ENCODE measurements at regions not wholly inside any gene's neighbourhood (a gene's known extent, or its start where the extent isn't known, plus 50 kb on each side); places are given as distances from the start of the nearest gene placed in this dataset.

- Histone ChIP-seq H2AFZ (ENCODE audit: low read length, unreplicated experiment) (no peak overlapping the region), H3K36me3 (ENCODE audit: insufficient read depth, low read length) (no peaks in the 10 kb centered on the region), H3K79me2 (ENCODE audit: control insufficient read depth, insufficient read depth, low read length, unreplicated experiment) (no peaks in the 10 kb centered on the region), H3K27ac (ENCODE audit: low read depth, low read length) (no peak overlapping the region), H3K4me1 (ENCODE audit: control insufficient read depth, insufficient read depth, low read length, unreplicated experiment) (no peaks in the 10 kb centered on the region), H3K27me3 (ENCODE audit: insufficient read depth, low read length) (peaks cover 11% of the 10 kb centered on the region), H3K4me3 (ENCODE audit: low read depth, low read length) (no peak overlapping the region)
These were observed 198.0 kb downstream of the CAAP1 start for GRCh38 chr9:26694381-26695297.

GRCh38 chr9:26689041-26689440 lies 203.6 kb downstream of the CAAP1 start:
- Histone ChIP-seq H3K4me3 (ENCODE audit: low read depth, low read length) (no peak overlapping the region), H3K27ac (ENCODE audit: low read depth, low read length) (no peak overlapping the region), H3K36me3 (ENCODE audit: insufficient read depth, low read length) (no peaks in the 10 kb centered on the region), H3K79me2 (ENCODE audit: control insufficient read depth, insufficient read depth, low read length, unreplicated experiment) (no peaks in the 10 kb centered on the region), H3K27me3 (ENCODE audit: insufficient read depth, low read length) (peaks cover 43% of the 10 kb centered on the region), H2AFZ (ENCODE audit: low read length, unreplicated experiment) (no peak overlapping the region), H3K4me1 (ENCODE audit: control insufficient read depth, insufficient read depth, low read length, unreplicated experiment) (no peaks in the 10 kb centered on the region)

DNA sequence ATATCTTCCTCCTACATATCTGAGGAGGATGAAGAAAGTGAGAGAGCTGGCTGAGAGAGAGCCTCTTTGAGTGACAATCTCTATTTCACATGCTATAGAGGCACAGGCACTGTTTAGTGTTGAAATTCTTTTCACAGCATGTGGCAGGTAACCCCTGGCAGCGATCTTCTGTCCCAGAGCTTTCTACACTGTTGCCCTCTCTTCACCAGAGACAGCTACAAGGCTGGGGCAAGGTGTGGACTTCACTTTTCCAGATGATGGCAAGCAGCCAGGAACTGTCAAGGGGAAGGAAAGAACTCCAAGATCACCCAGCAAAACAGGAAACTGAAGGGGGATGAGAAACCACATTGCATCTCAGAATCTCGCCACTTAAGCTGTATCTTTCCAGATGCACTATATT lies 205.2 kb downstream of the CAAP1 start:
- no peak overlapping the region for H3K27ac ChIP-seq (ENCODE audit: low read depth, low read length)
- H3K4me1 ChIP-seq (ENCODE audit: control insufficient read depth, insufficient read depth, low read length, unreplicated experiment): no peaks in the 10 kb centered on the region
- H3K79me2 ChIP-seq (ENCODE audit: control insufficient read depth, insufficient read depth, low read length, unreplicated experiment): no peaks in the 10 kb centered on the region
- peaks cover 55% of the 10 kb centered on the region for H3K27me3 ChIP-seq (ENCODE audit: insufficient read depth, low read length)
- H3K4me3 ChIP-seq (ENCODE audit: low read depth, low read length): no peak overlapping the region
- H3K36me3 ChIP-seq (ENCODE audit: insufficient read depth, low read length): no peaks in the 10 kb centered on the region
- no peak overlapping the region for H2AFZ ChIP-seq (ENCODE audit: low read length, unreplicated experiment)

- Histone ChIP-seq H3K4me3 (ENCODE audit: low read depth, low read length) (no peak overlapping the region), H3K27me3 (ENCODE audit: insufficient read depth, low read length) (peaks cover 58% of the 10 kb centered on the region), H3K36me3 (ENCODE audit: insufficient read depth, low read length) (no peaks in the 10 kb centered on the region), H3K4me1 (ENCODE audit: control insufficient read depth, insufficient read depth, low read length, unreplicated experiment) (no peaks in the 10 kb centered on the region), H3K79me2 (ENCODE audit: control insufficient read depth, insufficient read depth, low read length, unreplicated experiment) (no peaks in the 10 kb centered on the region), H3K27ac (ENCODE audit: low read depth, low read length) (no peak overlapping the region), H2AFZ (ENCODE audit: low read length, unreplicated experiment) (no peak overlapping the region)
These were observed 206.8 kb downstream of the CAAP1 start for GRCh38 chr9:26685818-26686217.

- no peak overlapping the region for H2AFZ ChIP-seq (ENCODE audit: low read length, unreplicated experiment)
- H3K27ac ChIP-seq (ENCODE audit: low read depth, low read length): no peak overlapping the region
- peaks cover 59% of the 10 kb centered on the region for H3K27me3 ChIP-seq (ENCODE audit: insufficient read depth, low read length)
- H3K36me3 ChIP-seq (ENCODE audit: insufficient read depth, low read length): no peaks in the 10 kb centered on the region
- no peaks in the 10 kb centered on the region for H3K79me2 ChIP-seq (ENCODE audit: control insufficient read depth, insufficient read depth, low read length, unreplicated experiment)
- H3K4me1 ChIP-seq (ENCODE audit: control insufficient read depth, insufficient read depth, low read length, unreplicated experiment): no peaks in the 10 kb centered on the region
- H3K4me3 ChIP-seq (ENCODE audit: low read depth, low read length): no peak overlapping the region
These were observed 208.6 kb downstream of the CAAP1 start for GRCh38 chr9:26684029-26684428.

GRCh38 chr9:26682796-26683496 lies 209.7 kb downstream of the CAAP1 start:
- Histone ChIP-seq H3K36me3 (ENCODE audit: insufficient read depth, low read length) (no peaks in the 10 kb centered on the region), H3K79me2 (ENCODE audit: control insufficient read depth, insufficient read depth, low read length, unreplicated experiment) (no peaks in the 10 kb centered on the region), H2AFZ (ENCODE audit: low read length, unreplicated experiment) (no peak overlapping the region), H3K27ac (ENCODE audit: low read depth, low read length) (no peak overlapping the region), H3K4me1 (ENCODE audit: control insufficient read depth, insufficient read depth, low read length, unreplicated experiment) (no peaks in the 10 kb centered on the region), H3K4me3 (ENCODE audit: low read depth, low read length) (no peak overlapping the region), H3K27me3 (ENCODE audit: insufficient read depth, low read length) (peaks cover 57% of the 10 kb centered on the region)

GRCh38 chr9:26682041-26682440 lies 210.6 kb downstream of the CAAP1 start:
- no peaks in the 10 kb centered on the region for H3K79me2 ChIP-seq (ENCODE audit: control insufficient read depth, insufficient read depth, low read length, unreplicated experiment)
- no peak overlapping the region for H3K27ac ChIP-seq (ENCODE audit: low read depth, low read length)
- no peaks in the 10 kb centered on the region for H3K4me1 ChIP-seq (ENCODE audit: control insufficient read depth, insufficient read depth, low read length, unreplicated experiment)
- H3K4me3 ChIP-seq (ENCODE audit: low read depth, low read length): no peak overlapping the region
- H3K36me3 ChIP-seq (ENCODE audit: insufficient read depth, low read length): no peaks in the 10 kb centered on the region
- H3K27me3 ChIP-seq (ENCODE audit: insufficient read depth, low read length): peaks cover 52% of the 10 kb centered on the region
- H2AFZ ChIP-seq (ENCODE audit: low read length, unreplicated experiment): no peak overlapping the region

- Histone ChIP-seq H3K36me3 (ENCODE audit: insufficient read depth, low read length) (no peaks in the 10 kb centered on the region), H3K27me3 (ENCODE audit: insufficient read depth, low read length) (peaks cover 27% of the 10 kb centered on the region), H3K4me1 (ENCODE audit: control insufficient read depth, insufficient read depth, low read length, unreplicated experiment) (no peaks in the 10 kb centered on the region), H3K79me2 (ENCODE audit: control insufficient read depth, insufficient read depth, low read length, unreplicated experiment) (no peaks in the 10 kb centered on the region), H3K27ac (ENCODE audit: low read depth, low read length) (no peak overlapping the region), H3K4me3 (ENCODE audit: low read depth, low read length) (no peak overlapping the region), H2AFZ (ENCODE audit: low read length, unreplicated experiment) (no peak overlapping the region)
These were observed 214.5 kb downstream of the CAAP1 start for GRCh38 chr9:26677965-26678706.

DNA sequence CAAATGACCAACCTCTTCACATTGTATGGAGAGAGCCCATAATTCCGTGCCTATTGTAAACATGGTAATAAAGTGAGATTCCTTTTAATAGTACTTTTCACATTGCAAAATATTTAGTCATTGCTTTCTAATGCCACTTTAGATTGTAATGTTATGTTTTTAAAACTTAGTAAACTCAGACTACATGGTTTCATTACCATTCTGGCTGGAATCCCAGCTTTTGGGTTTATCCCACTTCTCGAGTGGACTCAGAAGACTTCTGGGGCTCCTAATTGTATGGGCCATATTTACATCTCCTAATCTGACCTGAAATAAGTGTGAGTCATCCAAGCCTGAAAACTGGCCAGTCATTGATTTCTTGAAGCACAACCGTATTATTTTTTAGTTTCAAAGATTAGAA lies 217.6 kb downstream of the CAAP1 start:
- Histone ChIP-seq H3K36me3 (ENCODE audit: insufficient read depth, low read length) (no peaks in the 10 kb centered on the region), H3K4me1 (ENCODE audit: control insufficient read depth, insufficient read depth, low read length, unreplicated experiment) (no peaks in the 10 kb centered on the region), H3K4me3 (ENCODE audit: low read depth, low read length) (no peak overlapping the region), H3K79me2 (ENCODE audit: control insufficient read depth, insufficient read depth, low read length, unreplicated experiment) (no peaks in the 10 kb centered on the region), H2AFZ (ENCODE audit: low read length, unreplicated experiment) (no peak overlapping the region), H3K27ac (ENCODE audit: low read depth, low read length) (no peak overlapping the region), H3K27me3 (ENCODE audit: insufficient read depth, low read length) (peaks cover 12% of the 10 kb centered on the region; the same call in 1 of the 2 replicates)

DNA sequence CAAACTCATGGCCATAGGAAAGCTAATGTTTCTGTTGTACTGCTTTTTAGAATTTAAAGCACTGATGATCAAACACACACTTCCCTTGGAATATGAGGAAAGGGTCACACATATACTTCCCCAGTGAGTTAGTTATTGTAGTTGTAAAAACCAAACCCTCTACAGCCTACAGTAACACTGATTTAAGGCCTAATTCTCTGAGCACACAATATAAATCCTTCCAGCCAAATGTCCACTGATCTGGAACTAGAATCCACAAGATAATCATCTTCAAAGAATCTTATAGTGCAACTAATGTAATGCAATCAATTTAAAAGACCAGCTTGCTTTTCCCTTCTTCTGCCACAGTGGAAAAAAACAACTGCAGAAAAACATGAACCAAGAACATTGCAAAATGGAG lies 219.3 kb downstream of the CAAP1 start:
- no peaks in the 10 kb centered on the region for H3K79me2 ChIP-seq (ENCODE audit: control insufficient read depth, insufficient read depth, low read length, unreplicated experiment)
- no peak overlapping the region for H3K4me3 ChIP-seq (ENCODE audit: low read depth, low read length)
- H3K36me3 ChIP-seq (ENCODE audit: insufficient read depth, low read length): no peaks in the 10 kb centered on the region
- H3K4me1 ChIP-seq (ENCODE audit: control insufficient read depth, insufficient read depth, low read length, unreplicated experiment): no peaks in the 10 kb centered on the region
- H3K27ac ChIP-seq (ENCODE audit: low read depth, low read length): no peak overlapping the region
- no peak overlapping the region for H2AFZ ChIP-seq (ENCODE audit: low read length, unreplicated experiment)
- peaks cover 9% of the 10 kb centered on the region; the same call in 1 of the 2 replicates for H3K27me3 ChIP-seq (ENCODE audit: insufficient read depth, low read length)

Measured in ACC112 (cell line).